Gastroesophageal sphincter (tissue), 3 donors: ENCODE measurements at regions not wholly inside any gene's neighbourhood (a gene's known extent, or its start where the extent isn't known, plus 50 kb on each side); places are given as distances from the start of the nearest gene placed in this dataset.

ENCODE experiments used
- POLR2A ChIP-seq, 2 donors: fragments of 450-650 bp; IDR thresholded peaks; one replicate each; pipeline ENCODE4 v1.6.1; 2017; ENCODE audit warnings: antibody characterized with exemption in 2 of 2, mild to moderate bottlenecking in 2 of 2, moderate library complexity in 1 of 2
- TF ChIP-seq, protein P1 (sequence below), 4 experiments: fragments of 200-600 bp in 2 of 4; fragments of 450-650 bp in 2 of 4; sonication (generic) in 1 of 4; IDR thresholded peaks; one replicate each; pipeline ENCODE4 v1.5.1; 2017 to 2019; ENCODE audit warnings: antibody characterized with exemption in 4 of 4, mild to moderate bottlenecking in 2 of 4, moderate library complexity in 2 of 4

GRCh38 chr4:11869191-11869870 lies 440.6 kb upstream of the HS3ST1 start:
- no peak for TF ChIP-seq POLR2A (IDR thresholded peaks at IDR 0.05)
- TF ChIP-seq, protein P1, sequence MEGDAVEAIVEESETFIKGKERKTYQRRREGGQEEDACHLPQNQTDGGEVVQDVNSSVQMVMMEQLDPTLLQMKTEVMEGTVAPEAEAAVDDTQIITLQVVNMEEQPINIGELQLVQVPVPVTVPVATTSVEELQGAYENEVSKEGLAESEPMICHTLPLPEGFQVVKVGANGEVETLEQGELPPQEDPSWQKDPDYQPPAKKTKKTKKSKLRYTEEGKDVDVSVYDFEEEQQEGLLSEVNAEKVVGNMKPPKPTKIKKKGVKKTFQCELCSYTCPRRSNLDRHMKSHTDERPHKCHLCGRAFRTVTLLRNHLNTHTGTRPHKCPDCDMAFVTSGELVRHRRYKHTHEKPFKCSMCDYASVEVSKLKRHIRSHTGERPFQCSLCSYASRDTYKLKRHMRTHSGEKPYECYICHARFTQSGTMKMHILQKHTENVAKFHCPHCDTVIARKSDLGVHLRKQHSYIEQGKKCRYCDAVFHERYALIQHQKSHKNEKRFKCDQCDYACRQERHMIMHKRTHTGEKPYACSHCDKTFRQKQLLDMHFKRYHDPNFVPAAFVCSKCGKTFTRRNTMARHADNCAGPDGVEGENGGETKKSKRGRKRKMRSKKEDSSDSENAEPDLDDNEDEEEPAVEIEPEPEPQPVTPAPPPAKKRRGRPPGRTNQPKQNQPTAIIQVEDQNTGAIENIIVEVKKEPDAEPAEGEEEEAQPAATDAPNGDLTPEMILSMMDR (IDR thresholded peaks at IDR 0.05) = no peak
